Transverse colon (tissue), 4 donors: ENCODE measurements at regions not wholly inside any gene's neighbourhood (a gene's known extent, or its start where the extent isn't known, plus 50 kb on each side); places are given as distances from the start of the nearest gene placed in this dataset.

Experiments
- DNase-seq: peaks from one replicate; pipeline ENCODE4 v3.0.0-alpha.2; 2019
- H3K27ac ChIP-seq, 4 donors: fragments of 200-600 bp; sonication (generic); 2 replicates each; pipeline ENCODE4 v1.5.1; 2016 to 2018; ENCODE audit warnings: inconsistent platforms in 4 of 4
- H3K27me3 ChIP-seq: fragments of 200-600 bp; sonication (generic); 2 replicates; pipeline ENCODE4 v1.5.1; 2017; ENCODE audit warnings: inconsistent platforms
- H3K36me3 ChIP-seq, 4 donors: fragments of 200-600 bp; sonication (generic); 2 replicates each; pipeline ENCODE4 v1.5.1; 2017 to 2019; ENCODE audit warnings: inconsistent platforms in 4 of 4
- H3K4me1 ChIP-seq, 4 donors: fragments of 200-600 bp; sonication (generic); 2 replicates each; pipeline ENCODE4 v1.5.1; 2017 to 2020; ENCODE audit warnings: inconsistent platforms in 4 of 4
- H3K4me3 ChIP-seq, 4 donors: fragments of 200-600 bp; sonication (generic); 1 replicate in 1 of 4; 2 replicates in 3 of 4; pipeline versions ENCODE4 v1.5.1 to v1.6.1; 2017 to 2019; ENCODE audit warnings: inconsistent platforms in 4 of 4
- H3K9me3 ChIP-seq, 2 donors: fragments of 200-600 bp; sonication (generic); 2 replicates each; pipeline ENCODE4 v1.5.1; 2017 to 2019; ENCODE audit warnings: inconsistent platforms in 2 of 2
- CTCF ChIP-seq, 5 experiments: fragments of 200-600 bp in 3 of 5; fragments of 450-650 bp in 2 of 5; sonication (generic) in 3 of 5; IDR thresholded peaks; 1 replicate in 2 of 5; 2 replicates in 3 of 5; pipeline ENCODE4 v1.5.1; 2016 to 2017; ENCODE audit warnings: antibody characterized with exemption in 5 of 5, inconsistent platforms in 3 of 5, mild to moderate bottlenecking in 2 of 5, moderate library complexity in 1 of 5
- EP300 ChIP-seq: sonication (generic); formaldehyde crosslinking; IDR thresholded peaks from one replicate; pipeline ENCODE4 v1.6.1; 2017; ENCODE audit warnings: antibody characterized with exemption, low read depth
- POLR2A ChIP-seq: fragments of 450-650 bp; IDR thresholded peaks from one replicate; pipeline ENCODE4 v1.6.1; 2016; ENCODE audit warnings: antibody characterized with exemption, mild to moderate bottlenecking, moderate library complexity
- POLR2AphosphoS5 ChIP-seq, 3 donors: sonication (generic); formaldehyde crosslinking; IDR thresholded peaks; one replicate each; pipeline ENCODE4 v1.6.1; 2016; ENCODE audit warnings: antibody characterized with exemption in 3 of 3
- WGBS, 2 donors: methylation state at CpG; one replicate each; pipeline ENCODE4 v1.1.5; 2018; ENCODE audit warnings: low coverage in 1 of 2; 5-methylcytosine and 5-hydroxymethylcytosine counted together
- in situ Hi-C, 4 donors: fragments of 200-750 bp; cut with MboI; loops; one replicate each; pipeline versions ENCODE4 v1.15.0 to v1.15.1; 2017; ENCODE audit warnings: low sequenced_read_pairs in 3 of 4, low pct_ligation_motif_present in 1 of 4, low pct_unique_long_range_greater_than_20kb in 1 of 4
- intact Hi-C: fragments of 100-400 bp; cut with DNase I; formaldehyde crosslinking; loops from one replicate; pipeline ENCODE4 v1.15.1; 2023; ENCODE audit warnings: low total_unique reads

GRCh38 chr2:16021611-16022363 is 81.4 kb downstream of the MYCN start:
- Histone ChIP-seq H3K27ac (no peak overlapping the region), H3K9me3 (no peaks in the 10 kb centered on the region), H3K4me1 (no peaks in the 10 kb centered on the region), H3K27me3 (no peaks in the 10 kb centered on the region), H3K4me3 (no peak overlapping the region), H3K36me3 (no peaks in the 10 kb centered on the region)
- DNase-seq: no peak
- TF ChIP-seq POLR2AphosphoS5 (IDR thresholded peaks at IDR 0.05) (no peak), POLR2A (no peak), EP300 (no peak), CTCF (IDR thresholded peaks at IDR 0.05) (no peak)
- WGBS, 2 donors: 41 to 58% methylated on average over 2 to 4 of the region's 4 CpGs
- intact Hi-C loops: no loop called here
- in situ Hi-C loops: no loop called here

- Histone ChIP-seq H3K27me3 (no peaks in the 10 kb centered on the region), H3K4me1 (no peaks in the 10 kb centered on the region), H3K27ac (no peak overlapping the region), H3K9me3 (no peaks in the 10 kb centered on the region), H3K4me3 (no peak overlapping the region), H3K36me3 (no peaks in the 10 kb centered on the region)
- intact Hi-C loops: no loop called here
- no peak for TF ChIP-seq CTCF (IDR thresholded peaks at IDR 0.05)
- in situ Hi-C loops: no loop called here
- 79 to 97% methylated on average over 4 to 5 of the region's 5 CpGs for WGBS, 2 donors
- DNase-seq: no peak
Measured at GRCh38 chr2:16020389-16021008, 80.1 kb downstream of the MYCN start.

- Histone ChIP-seq H3K4me1 (no peaks in the 10 kb centered on the region), H3K27ac (no peak overlapping the region), H3K4me3 (no peak overlapping the region), H3K36me3 (no peaks in the 10 kb centered on the region), H3K27me3 (no peaks in the 10 kb centered on the region), H3K9me3 (no peaks in the 10 kb centered on the region)
- intact Hi-C loops: no loop called here
- WGBS, 2 donors: 87 to 92% methylated on average over 2 to 4 of the region's 4 CpGs
- TF ChIP-seq CTCF (IDR thresholded peaks at IDR 0.05) (no peak), POLR2A (no peak), EP300 (no peak), POLR2AphosphoS5 (IDR thresholded peaks at IDR 0.05) (no peak)
- no peak for DNase-seq
- in situ Hi-C loops: no loop called here
Measured at GRCh38 chr2:16019617-16020351, 79.4 kb downstream of the MYCN start.

GRCh38 chr2:16019060-16019480 is 78.7 kb downstream of the MYCN start:
- intact Hi-C loops: no loop called here
- in situ Hi-C loops: no loop called here
- H3K36me3 ChIP-seq: no peaks in the 10 kb centered on the region
- TF ChIP-seq CTCF (IDR thresholded peaks at IDR 0.05): no peak
- no peak for TF ChIP-seq EP300
- TF ChIP-seq POLR2AphosphoS5 (IDR thresholded peaks at IDR 0.05): no peak
- no peak for DNase-seq
- no peak overlapping the region for H3K4me3 ChIP-seq
- no peak overlapping the region for H3K27ac ChIP-seq
- peaks cover 5% of the 10 kb centered on the region for H3K27me3 ChIP-seq
- no peaks in the 10 kb centered on the region for H3K9me3 ChIP-seq
- H3K4me1 ChIP-seq: peaks cover 0 to 2% (median 0%) of the 10 kb centered on the region in 4 donors
- WGBS, 2 donors: 85 to 87% methylated on average over 6 of the region's 6 CpGs
